ENCODE measurements at regions not wholly inside any gene's neighbourhood (a gene's known extent, or its start where the extent isn't known, plus 50 kb on each side); places are given as distances from the start of the nearest gene placed in this dataset.

DNA sequence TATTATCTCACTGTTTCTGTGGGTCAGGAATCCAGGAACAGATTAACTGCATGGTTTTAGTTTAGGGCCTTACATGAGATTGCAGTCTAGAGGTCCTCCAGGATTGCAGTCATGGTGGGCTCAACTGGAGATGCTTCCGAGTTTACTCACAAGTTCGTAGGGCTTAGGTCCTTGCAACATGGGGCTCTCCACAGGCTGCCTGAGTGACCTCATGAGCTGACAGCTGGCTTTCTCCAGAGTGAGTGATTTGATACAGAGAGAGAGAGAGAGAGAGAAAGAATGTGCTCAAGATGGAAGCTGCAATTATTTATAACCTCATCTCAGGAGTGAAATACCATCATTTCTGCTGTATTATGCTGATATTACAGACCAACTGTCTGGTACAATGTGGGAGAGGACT is 168.9 kb downstream of the GPAT3 start:
- Histone ChIP-seq H3K9me3 (ENCODE audit: control insufficient read depth in 2 of 2, low read length in 2 of 2) (peaks cover 11% of the 10 kb centered on the region in 2 experiments), H3K4me3 (ENCODE audit: low read depth, low read length) (no peak overlapping the region), H3K4me1 (ENCODE audit: control insufficient read depth, insufficient read depth, low read length, poor library complexity, severe bottlenecking) (no peaks in the 10 kb centered on the region), H3K27me3 (ENCODE audit: control insufficient read depth, insufficient read depth, low read length) (no peaks in the 10 kb centered on the region), H3K27ac (ENCODE audit: insufficient read depth, low read length, poor library complexity, severe bottlenecking) (no peak overlapping the region), H3K36me3 (ENCODE audit: control insufficient read depth, insufficient read depth, low read length) (no peaks in the 10 kb centered on the region)
- H3K27ac Mint-ChIP-seq, result no peak overlapping the region
- H3K4me3 Mint-ChIP-seq, result no peak overlapping the region
- ATAC-seq (ENCODE audit: low read depth in 2 of 2) (no peak), DNase-seq (no peak)
- no peaks in the 10 kb centered on the region for H3K4me1 Mint-ChIP-seq
- H3K9me3 Mint-ChIP-seq, result peaks cover 0 to 10% (median 3%) of the 10 kb centered on the region in 7 donors
- H3K36me3 Mint-ChIP-seq, result no peaks in the 10 kb centered on the region
- H3K27me3 Mint-ChIP-seq, result peaks cover 5% of the 10 kb centered on the region

DNA sequence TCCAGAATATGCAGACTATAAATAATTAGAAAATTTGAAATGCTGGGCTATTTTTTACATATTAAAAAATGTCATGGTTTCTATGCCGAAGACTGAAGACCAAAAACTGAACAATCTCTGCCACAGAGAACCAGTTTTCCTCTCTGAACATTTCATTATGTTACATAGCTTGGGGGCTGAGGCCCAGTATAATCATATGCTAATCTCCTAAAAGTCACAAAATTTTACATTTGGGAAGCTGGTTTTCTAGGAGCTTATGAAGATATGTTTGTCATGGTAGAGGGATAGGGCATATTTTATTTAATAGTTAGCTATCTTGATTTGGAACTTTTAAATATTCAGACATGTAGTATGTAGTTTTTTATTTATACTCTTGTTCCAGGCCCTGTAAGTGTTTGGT is 167.8 kb downstream of the GPAT3 start:
- DNase-seq, result no peak
- H3K4me3 Mint-ChIP-seq, result no peak overlapping the region
- H3K36me3 Mint-ChIP-seq, result no peaks in the 10 kb centered on the region
- no peaks in the 10 kb centered on the region for H3K27me3 ChIP-seq (ENCODE audit: control insufficient read depth, insufficient read depth, low read length)
- no peak overlapping the region for H3K27ac Mint-ChIP-seq
- peaks cover 11% of the 10 kb centered on the region in 2 experiments for H3K9me3 ChIP-seq (ENCODE audit: control insufficient read depth in 2 of 2, low read length in 2 of 2)
- no peaks in the 10 kb centered on the region for H3K4me1 ChIP-seq (ENCODE audit: control insufficient read depth, insufficient read depth, low read length, poor library complexity, severe bottlenecking)
- no peaks in the 10 kb centered on the region for H3K36me3 ChIP-seq (ENCODE audit: control insufficient read depth, insufficient read depth, low read length)
- H3K27ac ChIP-seq (ENCODE audit: insufficient read depth, low read length, poor library complexity, severe bottlenecking), result no peak overlapping the region
- ATAC-seq (ENCODE audit: low read depth in 2 of 2), result no peak
- H3K4me3 ChIP-seq (ENCODE audit: low read depth, low read length), result no peak overlapping the region
- no peaks in the 10 kb centered on the region for H3K4me1 Mint-ChIP-seq
- peaks cover 5% of the 10 kb centered on the region for H3K27me3 Mint-ChIP-seq
- peaks cover 0 to 10% (median 3%) of the 10 kb centered on the region in 7 donors for H3K9me3 Mint-ChIP-seq

DNA sequence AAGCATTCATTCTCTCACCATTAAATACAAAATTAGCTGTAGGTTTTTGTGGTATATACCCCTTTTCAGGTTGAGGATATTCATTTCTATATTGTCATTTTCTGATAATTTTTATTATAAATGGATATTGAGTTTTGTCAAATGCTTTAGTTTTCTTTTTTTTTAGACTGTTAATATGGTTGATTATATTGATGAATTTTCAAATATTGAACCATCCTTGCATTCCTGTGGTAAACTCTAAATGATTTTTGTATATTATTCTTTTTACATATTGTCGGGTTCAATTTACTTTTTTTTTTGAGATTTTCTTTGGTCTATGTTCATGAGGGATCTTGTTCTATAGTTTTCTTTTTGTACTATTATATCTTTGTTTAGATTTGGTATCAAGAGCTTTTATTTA is 165.1 kb downstream of the GPAT3 start:
- ATAC-seq (ENCODE audit: low read depth in 2 of 2), result no peak
- H3K36me3 Mint-ChIP-seq, result no peaks in the 10 kb centered on the region
- H3K27ac ChIP-seq (ENCODE audit: insufficient read depth, low read length, poor library complexity, severe bottlenecking), result no peak overlapping the region
- no peaks in the 10 kb centered on the region for H3K4me1 ChIP-seq (ENCODE audit: control insufficient read depth, insufficient read depth, low read length, poor library complexity, severe bottlenecking)
- H3K27me3 Mint-ChIP-seq, result peaks cover 12% of the 10 kb centered on the region
- peaks cover 11% of the 10 kb centered on the region in 2 experiments for H3K9me3 ChIP-seq (ENCODE audit: control insufficient read depth in 2 of 2, low read length in 2 of 2)
- no peaks in the 10 kb centered on the region for H3K27me3 ChIP-seq (ENCODE audit: control insufficient read depth, insufficient read depth, low read length)
- no peak overlapping the region for H3K4me3 ChIP-seq (ENCODE audit: low read depth, low read length)
- no peaks in the 10 kb centered on the region for H3K4me1 Mint-ChIP-seq
- no peaks in the 10 kb centered on the region for H3K36me3 ChIP-seq (ENCODE audit: control insufficient read depth, insufficient read depth, low read length)
- DNase-seq, result no peak
- H3K27ac Mint-ChIP-seq, result no peak overlapping the region
- H3K4me3 Mint-ChIP-seq, result no peak overlapping the region
- H3K9me3 Mint-ChIP-seq, result peaks cover 0 to 10% (median 3%) of the 10 kb centered on the region in 7 donors

DNA sequence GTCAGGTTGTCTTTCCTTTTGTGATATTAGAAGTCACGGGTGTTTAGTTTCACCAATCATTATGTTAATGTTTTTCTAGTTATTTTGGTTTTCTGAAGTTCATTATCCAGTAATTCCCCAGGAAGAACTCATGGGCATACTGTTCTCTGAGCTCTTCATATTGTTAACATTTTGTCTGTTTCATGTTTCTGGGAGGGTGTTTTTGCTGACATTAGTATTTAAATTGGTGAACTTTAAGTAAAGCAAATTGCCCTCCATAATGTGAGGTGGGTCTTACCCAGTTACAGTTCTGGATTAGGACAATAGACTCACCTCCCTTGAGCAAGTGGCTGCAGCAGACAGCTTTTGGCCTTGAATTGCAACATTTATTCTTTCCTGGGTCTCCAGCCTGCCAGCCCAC is 163.4 kb downstream of the GPAT3 start:
- Histone ChIP-seq H3K27ac (ENCODE audit: insufficient read depth, low read length, poor library complexity, severe bottlenecking) (no peak overlapping the region), H3K9me3 (ENCODE audit: control insufficient read depth in 2 of 2, low read length in 2 of 2) (peaks cover 11% of the 10 kb centered on the region in 2 experiments), H3K27me3 (ENCODE audit: control insufficient read depth, insufficient read depth, low read length) (no peaks in the 10 kb centered on the region), H3K4me1 (ENCODE audit: control insufficient read depth, insufficient read depth, low read length, poor library complexity, severe bottlenecking) (no peaks in the 10 kb centered on the region), H3K4me3 (ENCODE audit: low read depth, low read length) (no peak overlapping the region), H3K36me3 (ENCODE audit: control insufficient read depth, insufficient read depth, low read length) (no peaks in the 10 kb centered on the region)
- Mint-ChIP-seq H3K9me3 (peaks cover 0 to 10% (median 3%) of the 10 kb centered on the region in 7 donors), H3K27ac (no peak overlapping the region), H3K4me1 (no peaks in the 10 kb centered on the region), H3K36me3 (no peaks in the 10 kb centered on the region), H3K27me3 (peaks cover 23% of the 10 kb centered on the region), H3K4me3 (no peak overlapping the region)
- DNase-seq (no peak), ATAC-seq (ENCODE audit: low read depth in 2 of 2) (no peak)

DNA sequence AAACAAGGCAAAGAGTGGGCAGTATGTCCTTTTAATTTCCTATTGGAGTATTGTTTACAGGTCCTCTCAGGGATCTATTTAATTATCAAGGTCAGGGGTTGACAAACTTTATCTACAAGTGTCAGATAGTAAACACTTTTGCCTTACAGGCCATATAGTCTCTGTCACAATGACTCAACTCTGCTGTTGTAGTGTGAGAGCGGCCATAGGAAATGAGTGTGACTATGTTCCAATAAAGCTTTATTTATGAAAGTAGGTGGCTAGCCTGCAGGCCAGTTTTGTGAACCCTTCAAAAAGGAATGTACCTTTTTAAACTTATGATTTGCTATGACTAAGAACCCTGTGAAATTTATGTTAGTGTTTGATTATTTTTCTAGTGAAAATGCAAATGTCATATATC is 156.1 kb downstream of the GPAT3 start:
- no peak for ATAC-seq (ENCODE audit: low read depth in 2 of 2)
- no peak overlapping the region for H3K4me3 Mint-ChIP-seq
- no peaks in the 10 kb centered on the region for H3K36me3 Mint-ChIP-seq

DNA sequence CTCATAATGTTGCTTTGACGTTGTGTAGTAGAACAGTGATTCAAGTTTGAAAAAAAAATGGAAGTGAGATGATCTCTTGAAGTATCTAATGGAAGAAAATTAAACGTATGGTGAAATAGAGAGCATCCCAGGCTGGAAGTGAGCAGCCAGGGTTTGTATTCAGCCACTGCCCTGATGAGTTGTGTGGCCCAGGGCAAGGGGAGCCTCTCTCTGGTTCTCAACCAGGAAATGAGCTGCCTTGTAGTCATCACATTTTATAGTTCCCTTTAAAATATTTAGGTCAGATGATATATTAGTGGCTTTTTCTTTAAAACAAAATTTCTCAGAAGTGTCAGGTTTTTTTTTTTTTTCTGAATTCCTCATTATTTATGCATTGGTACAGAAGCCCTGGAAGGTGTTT is 150.3 kb downstream of the GPAT3 start:
- Mint-ChIP-seq H3K4me3 (no peak overlapping the region), H3K27me3 (peaks cover 22% of the 10 kb centered on the region), H3K36me3 (no peaks in the 10 kb centered on the region), H3K9me3 (peaks cover 0 to 3% (median 0%) of the 10 kb centered on the region in 7 donors), H3K4me1 (peaks cover 0 to 4% (median 0%) of the 10 kb centered on the region in 4 donors), H3K27ac (no peak overlapping the region)
- Histone ChIP-seq H3K36me3 (ENCODE audit: control insufficient read depth, insufficient read depth, low read length) (no peaks in the 10 kb centered on the region), H3K4me3 (ENCODE audit: low read depth, low read length) (no peak overlapping the region), H3K9me3 (ENCODE audit: control insufficient read depth in 2 of 2, low read length in 2 of 2) (no peaks in the 10 kb centered on the region), H3K27ac (ENCODE audit: insufficient read depth, low read length, poor library complexity, severe bottlenecking) (no peak overlapping the region), H3K4me1 (ENCODE audit: control insufficient read depth, insufficient read depth, low read length, poor library complexity, severe bottlenecking) (no peaks in the 10 kb centered on the region), H3K27me3 (ENCODE audit: control insufficient read depth, insufficient read depth, low read length) (no peaks in the 10 kb centered on the region)
- DNase-seq (no peak), ATAC-seq (ENCODE audit: low read depth in 2 of 2) (no peak)

More for the DNA sequence above, 156.1 kb downstream of the GPAT3 start:
- Histone ChIP-seq H3K36me3 (ENCODE audit: control insufficient read depth, insufficient read depth, low read length) (no peaks in the 10 kb centered on the region), H3K9me3 (ENCODE audit: control insufficient read depth in 2 of 2, low read length in 2 of 2) (no peaks in the 10 kb centered on the region), H3K4me1 (ENCODE audit: control insufficient read depth, insufficient read depth, low read length, poor library complexity, severe bottlenecking) (no peaks in the 10 kb centered on the region), H3K27ac (ENCODE audit: insufficient read depth, low read length, poor library complexity, severe bottlenecking) (no peak overlapping the region), H3K27me3 (ENCODE audit: control insufficient read depth, insufficient read depth, low read length) (no peaks in the 10 kb centered on the region), H3K4me3 (ENCODE audit: low read depth, low read length) (no peak overlapping the region)
- H3K4me1 Mint-ChIP-seq, result no peaks in the 10 kb centered on the region
- H3K9me3 Mint-ChIP-seq, result peaks cover 0 to 2% (median 0%) of the 10 kb centered on the region in 7 donors
- no peak overlapping the region for H3K27ac Mint-ChIP-seq
- no peak for DNase-seq
- peaks cover 17% of the 10 kb centered on the region for H3K27me3 Mint-ChIP-seq

DNA sequence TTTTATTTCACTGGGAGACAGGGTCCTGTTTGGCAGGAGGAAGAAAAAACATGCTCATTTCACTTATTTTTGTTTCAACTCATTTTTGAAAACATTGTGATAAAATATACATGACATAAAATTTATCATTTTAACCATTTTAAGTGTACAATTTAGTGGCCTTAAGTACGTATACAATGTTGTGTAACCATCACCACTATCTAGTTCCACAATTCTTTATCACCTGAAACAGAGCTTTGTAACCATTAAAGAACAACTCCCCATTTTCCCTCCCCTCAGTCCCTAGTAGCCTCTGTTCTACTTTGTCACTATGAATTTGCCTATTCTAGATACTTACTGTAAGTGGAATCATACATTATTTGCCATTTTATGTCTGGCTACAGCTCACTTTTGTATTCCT is 143.8 kb downstream of the GPAT3 start:
- H3K4me1 ChIP-seq (ENCODE audit: control insufficient read depth, insufficient read depth, low read length, poor library complexity, severe bottlenecking), result no peaks in the 10 kb centered on the region
- ATAC-seq (ENCODE audit: low read depth in 2 of 2), result no peak
- Mint-ChIP-seq H3K36me3 (no peaks in the 10 kb centered on the region), H3K9me3 (peaks cover 0 to 7% (median 0%) of the 10 kb centered on the region in 7 donors), H3K4me3 (no peak overlapping the region), H3K27me3 (peaks cover 13% of the 10 kb centered on the region), H3K27ac (no peak overlapping the region), H3K4me1 (no peaks in the 10 kb centered on the region)
- no peak overlapping the region for H3K4me3 ChIP-seq (ENCODE audit: low read depth, low read length)
- no peaks in the 10 kb centered on the region for H3K9me3 ChIP-seq (ENCODE audit: control insufficient read depth in 2 of 2, low read length in 2 of 2)
- no peak overlapping the region for H3K27ac ChIP-seq (ENCODE audit: insufficient read depth, low read length, poor library complexity, severe bottlenecking)
- DNase-seq, result no peak
- H3K27me3 ChIP-seq (ENCODE audit: control insufficient read depth, insufficient read depth, low read length), result peaks cover 7% of the 10 kb centered on the region
- H3K36me3 ChIP-seq (ENCODE audit: control insufficient read depth, insufficient read depth, low read length), result no peaks in the 10 kb centered on the region

DNA sequence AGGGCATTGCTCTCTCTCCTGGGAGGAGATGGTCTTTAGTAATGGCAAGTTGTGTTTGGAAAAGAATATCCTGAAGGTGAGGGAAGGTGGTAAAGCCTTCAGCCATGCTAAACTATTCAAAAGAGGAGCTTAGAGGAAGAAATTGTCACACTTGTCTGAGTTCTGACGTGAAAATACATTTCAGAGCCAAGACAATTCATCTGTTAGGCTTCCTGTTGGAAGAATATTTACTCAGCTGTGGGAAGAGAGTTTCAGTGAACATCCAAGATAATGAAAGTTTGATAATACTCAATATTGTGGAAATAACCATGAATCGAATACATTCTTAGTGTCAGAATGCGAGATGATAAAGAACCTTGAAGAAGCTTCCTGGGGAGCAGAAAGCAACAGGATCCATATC is 143.3 kb downstream of the GPAT3 start:
- Histone ChIP-seq H3K4me1 (ENCODE audit: control insufficient read depth, insufficient read depth, low read length, poor library complexity, severe bottlenecking) (no peaks in the 10 kb centered on the region), H3K4me3 (ENCODE audit: low read depth, low read length) (no peak overlapping the region), H3K9me3 (ENCODE audit: control insufficient read depth in 2 of 2, low read length in 2 of 2) (no peaks in the 10 kb centered on the region), H3K27me3 (ENCODE audit: control insufficient read depth, insufficient read depth, low read length) (peaks cover 7% of the 10 kb centered on the region), H3K27ac (ENCODE audit: insufficient read depth, low read length, poor library complexity, severe bottlenecking) (no peak overlapping the region), H3K36me3 (ENCODE audit: control insufficient read depth, insufficient read depth, low read length) (no peaks in the 10 kb centered on the region)
- Mint-ChIP-seq H3K27ac (no peak overlapping the region), H3K4me1 (no peaks in the 10 kb centered on the region), H3K27me3 (peaks cover 13% of the 10 kb centered on the region), H3K36me3 (no peaks in the 10 kb centered on the region), H3K4me3 (no peak overlapping the region), H3K9me3 (peaks cover 0 to 7% (median 0%) of the 10 kb centered on the region in 7 donors)
- DNase-seq (no peak), ATAC-seq (ENCODE audit: low read depth in 2 of 2) (no peak)

Measured in CD4-positive, CD25-positive, alpha-beta regulatory T cell (primary cell).